Activated CD4-positive, alpha-beta T cell treated with anti-CD3 and anti-CD28 coated beads for 48 hours (primary cell): ENCODE measurements at regions not wholly inside any gene's neighbourhood (a gene's known extent, or its start where the extent isn't known, plus 50 kb on each side); places are given as distances from the start of the nearest gene placed in this dataset.
"Not testable (repeated sequence)": the region's sequence is repeated elsewhere in the genome, so short reads cannot be mapped to it uniquely, and the experiment has no call there.

Experiments used
- DNase-seq: peaks from one replicate; pipeline ENCODE4 v3.0.0-alpha.2; 2020

- no peak for DNase-seq
These were observed 275.1 kb downstream of the CYRIA start for GRCh38 chr2:16390561-16390960.

GRCh38 chr2:16389611-16390010, 276.0 kb downstream of the CYRIA start:
- DNase-seq: no peak

DNA sequence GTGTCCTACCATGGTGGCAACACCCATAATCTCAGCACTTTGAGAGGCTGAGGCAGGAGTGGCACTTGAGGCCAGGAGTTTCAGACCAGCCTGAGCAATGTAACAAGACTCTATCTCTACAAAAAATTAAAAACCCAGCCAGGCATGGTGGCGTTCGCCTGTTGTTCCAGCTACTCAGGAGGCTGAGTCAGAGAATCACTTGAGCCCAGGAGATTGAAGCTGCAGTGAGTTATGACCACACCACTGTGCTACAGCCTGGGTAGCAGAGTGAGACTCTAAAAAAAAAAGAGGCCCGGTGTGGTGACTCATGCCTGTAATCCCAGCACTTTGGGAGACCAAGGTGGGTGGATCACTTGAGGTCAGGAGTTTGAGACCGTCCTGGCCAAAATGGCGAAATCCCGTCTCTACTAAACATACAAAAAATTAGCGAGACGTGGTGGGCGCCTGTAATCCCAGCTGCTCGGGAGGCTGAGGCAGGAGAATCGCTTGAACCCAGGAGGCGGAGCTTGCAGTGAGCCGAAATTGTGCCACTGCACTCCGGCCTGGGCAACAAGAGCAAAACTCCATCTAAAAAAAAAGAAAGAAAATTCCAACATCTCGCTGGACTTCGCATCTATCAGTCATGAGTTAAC, 277.3 kb downstream of the CYRIA start:
- DNase-seq: not testable (repeated sequence)

DNA sequence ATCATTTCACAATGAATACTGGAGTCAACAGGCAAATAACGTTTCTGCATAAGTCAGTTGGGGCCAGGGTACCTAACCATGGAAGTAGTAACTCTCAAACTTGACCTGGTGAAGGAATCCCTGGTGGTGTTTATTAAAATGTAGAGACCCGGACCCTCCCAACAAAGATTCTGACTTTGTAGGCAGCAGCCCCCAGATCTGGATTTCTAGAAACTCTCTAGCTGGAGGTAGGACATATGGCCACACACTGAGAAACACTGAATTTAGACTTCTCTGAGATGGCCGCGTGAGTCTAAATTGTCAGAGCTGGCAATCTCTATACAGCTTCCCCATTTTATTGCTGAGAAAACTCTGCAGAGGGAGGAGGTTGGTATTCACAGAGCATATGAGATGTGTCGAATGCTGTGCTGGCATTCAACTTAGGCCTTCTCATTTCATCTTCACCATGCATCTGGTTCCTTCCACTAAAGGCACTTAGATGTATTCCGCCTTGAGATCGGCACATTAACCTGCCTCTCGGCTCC, 278.1 kb downstream of the CYRIA start:
- no peak for DNase-seq

DNA sequence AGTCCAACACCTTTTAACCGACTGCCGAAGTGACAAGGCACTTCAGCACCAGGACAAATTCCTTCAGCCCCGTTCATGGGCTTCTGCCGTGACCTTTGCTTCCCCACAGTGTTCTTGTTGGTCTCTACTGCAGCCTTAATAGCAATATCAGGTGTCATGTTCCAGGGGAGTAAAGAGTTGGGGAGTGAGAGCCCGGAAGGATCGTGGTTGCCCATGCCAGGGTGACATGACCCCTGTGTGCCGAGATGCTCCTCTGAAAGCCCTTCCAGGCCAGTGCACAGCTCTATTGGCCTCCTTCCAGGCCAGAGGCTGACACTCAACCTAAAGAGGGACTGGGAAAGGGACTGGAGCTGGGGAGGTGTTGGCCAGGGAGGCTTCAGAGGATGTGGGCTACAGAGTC, 279.2 kb downstream of the CYRIA start:
- DNase-seq: no peak

GRCh38 chr2:16386031-16386430, 279.6 kb downstream of the CYRIA start:
- DNase-seq: no peak

DNA sequence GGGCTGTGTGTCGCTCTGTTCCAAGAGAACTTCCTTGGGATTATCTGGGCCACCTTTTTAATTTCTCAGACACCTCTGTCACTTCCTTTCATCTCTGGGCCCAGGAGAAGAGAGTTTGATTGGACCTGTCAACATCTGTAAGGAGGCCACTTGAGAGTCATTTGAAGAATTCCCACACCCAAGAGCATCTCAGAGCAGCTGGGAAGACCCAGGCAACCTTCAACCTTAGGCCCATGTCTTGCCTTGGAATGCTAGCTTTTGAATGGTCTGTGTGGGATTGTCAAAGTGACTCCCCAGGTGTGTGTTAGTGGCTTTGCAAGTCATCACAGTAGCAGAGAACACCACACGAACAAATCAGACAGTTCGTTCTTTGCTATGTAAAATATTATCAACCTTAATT, 280.3 kb downstream of the CYRIA start:
- DNase-seq: no peak

DNA sequence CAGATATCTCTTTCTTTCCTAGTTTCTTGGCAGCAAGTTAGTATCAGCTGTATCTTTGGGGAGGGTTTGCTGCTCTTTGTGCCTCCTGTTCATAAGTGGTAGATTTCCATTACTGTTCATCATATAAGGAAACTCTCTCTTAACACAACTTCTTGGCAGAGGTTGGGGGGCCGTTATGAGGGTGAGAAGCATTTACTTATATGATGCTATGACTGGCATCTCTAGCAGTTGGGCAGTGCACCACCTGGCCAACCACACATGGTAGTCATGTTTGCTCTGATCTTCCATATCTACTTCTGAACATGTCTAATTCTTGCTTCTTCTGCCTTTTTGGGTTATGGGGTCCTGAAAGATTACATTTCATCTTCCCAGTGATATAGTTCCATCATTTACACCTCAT, 282.2 kb downstream of the CYRIA start:
- no peak for DNase-seq

- no peak for DNase-seq
These were observed 283.2 kb downstream of the CYRIA start for GRCh38 chr2:16382451-16382850.

GRCh38 chr2:16381511-16381910, 284.1 kb downstream of the CYRIA start:
- no peak for DNase-seq

DNA sequence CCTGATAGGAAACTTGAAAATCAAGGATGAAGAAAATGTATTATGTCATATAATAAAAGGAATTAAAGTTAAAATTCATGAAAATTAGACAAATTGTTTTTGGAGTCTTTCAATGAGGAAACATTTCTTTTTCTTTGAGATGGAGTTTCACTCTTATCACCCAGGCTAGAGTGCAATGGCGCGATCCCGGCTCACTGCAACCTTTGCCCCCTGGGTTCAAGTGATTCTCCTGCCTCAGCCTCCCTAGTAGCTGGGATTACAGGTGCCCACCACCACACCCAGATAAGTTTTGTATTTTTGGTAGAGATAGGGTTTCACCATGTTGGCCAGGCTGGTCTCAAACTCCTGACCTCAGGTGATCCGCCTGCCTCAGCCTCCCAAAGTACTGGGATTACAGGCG, 285.7 kb downstream of the CYRIA start:
- not testable (repeated sequence) for DNase-seq

- not testable (repeated sequence) for DNase-seq
These were observed 286.6 kb downstream of the CYRIA start for GRCh38 chr2:16379061-16379460.

- DNase-seq: no peak
These were observed 287.6 kb downstream of the CYRIA start for GRCh38 chr2:16378031-16378430.

DNA sequence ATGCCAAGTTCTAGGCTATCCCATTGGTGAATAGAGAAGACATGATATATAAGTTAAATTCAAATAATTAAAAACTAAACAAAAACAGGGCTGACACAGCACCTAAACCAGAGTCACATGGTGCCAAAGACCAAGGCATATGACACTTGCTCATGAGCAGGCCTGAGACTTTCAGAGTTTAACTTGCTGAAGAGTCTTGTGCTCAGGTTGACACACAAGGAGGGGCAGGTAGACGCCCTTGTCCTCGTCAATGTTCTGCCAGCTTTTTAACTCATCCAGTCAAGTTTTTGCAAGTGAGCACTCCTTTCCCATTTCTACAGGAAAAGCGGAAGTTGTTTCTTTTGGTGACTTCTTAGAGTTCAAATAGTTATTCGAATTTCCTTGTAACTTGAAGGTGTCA, 289.7 kb downstream of the CYRIA start:
- DNase-seq: no peak

- DNase-seq: no peak
These were observed 290.3 kb downstream of the CYRIA start for GRCh38 chr2:16375351-16375750.

- DNase-seq: no peak
These were observed 291.0 kb downstream of the CYRIA start for GRCh38 chr2:16374671-16375070.

GRCh38 chr2:16373341-16373740, 292.3 kb downstream of the CYRIA start:
- DNase-seq: no peak

- DNase-seq: no peak
These were observed 293.9 kb downstream of the CYRIA start for GRCh38 chr2:16371751-16372150.

DNA sequence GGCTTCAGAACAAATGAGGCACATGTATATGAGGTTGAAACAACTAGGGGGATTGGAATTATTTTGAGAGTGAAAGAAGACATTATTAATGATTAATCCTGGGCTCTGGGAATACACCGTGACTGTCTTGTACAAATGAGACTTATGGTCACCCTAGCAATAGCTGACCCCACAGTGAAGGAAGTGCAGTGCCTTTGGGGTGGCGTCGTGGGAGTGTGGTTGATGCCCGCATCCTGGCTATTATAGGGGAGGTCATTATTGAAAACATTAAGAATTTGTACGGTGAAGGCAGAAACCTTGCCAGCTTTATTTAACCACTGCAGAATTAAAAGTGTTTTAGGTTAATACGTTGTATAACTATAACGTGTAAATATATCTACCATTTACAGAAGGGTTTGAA, 296.7 kb downstream of the CYRIA start:
- no peak for DNase-seq

- DNase-seq: no peak
These were observed 297.3 kb downstream of the CYRIA start for GRCh38 chr2:16368328-16368727.

GRCh38 chr2:16365366-16365765, 300.3 kb downstream of the CYRIA start:
- no peak for DNase-seq

GRCh38 chr2:16363581-16363980, 302.1 kb downstream of the CYRIA start:
- DNase-seq: no peak

DNA sequence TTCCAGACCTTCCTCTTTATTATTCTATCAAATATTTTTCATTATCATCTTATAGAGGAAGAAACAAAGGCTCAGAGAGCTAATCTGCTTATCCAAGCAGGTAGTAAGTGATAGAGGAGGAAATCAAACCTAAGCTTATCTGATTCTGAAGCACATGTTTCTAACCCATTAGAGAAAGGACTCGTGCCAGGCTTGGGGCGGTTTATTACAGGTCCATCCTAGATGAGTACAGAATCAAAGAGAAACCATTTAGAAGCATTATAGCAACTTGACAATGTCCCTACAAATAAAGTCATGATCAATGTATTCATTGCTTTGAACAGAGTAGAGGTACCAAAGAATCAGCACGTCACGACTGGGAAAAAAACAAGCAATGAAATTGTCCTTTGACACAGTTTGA, 303.0 kb downstream of the CYRIA start:
- DNase-seq: no peak

DNA sequence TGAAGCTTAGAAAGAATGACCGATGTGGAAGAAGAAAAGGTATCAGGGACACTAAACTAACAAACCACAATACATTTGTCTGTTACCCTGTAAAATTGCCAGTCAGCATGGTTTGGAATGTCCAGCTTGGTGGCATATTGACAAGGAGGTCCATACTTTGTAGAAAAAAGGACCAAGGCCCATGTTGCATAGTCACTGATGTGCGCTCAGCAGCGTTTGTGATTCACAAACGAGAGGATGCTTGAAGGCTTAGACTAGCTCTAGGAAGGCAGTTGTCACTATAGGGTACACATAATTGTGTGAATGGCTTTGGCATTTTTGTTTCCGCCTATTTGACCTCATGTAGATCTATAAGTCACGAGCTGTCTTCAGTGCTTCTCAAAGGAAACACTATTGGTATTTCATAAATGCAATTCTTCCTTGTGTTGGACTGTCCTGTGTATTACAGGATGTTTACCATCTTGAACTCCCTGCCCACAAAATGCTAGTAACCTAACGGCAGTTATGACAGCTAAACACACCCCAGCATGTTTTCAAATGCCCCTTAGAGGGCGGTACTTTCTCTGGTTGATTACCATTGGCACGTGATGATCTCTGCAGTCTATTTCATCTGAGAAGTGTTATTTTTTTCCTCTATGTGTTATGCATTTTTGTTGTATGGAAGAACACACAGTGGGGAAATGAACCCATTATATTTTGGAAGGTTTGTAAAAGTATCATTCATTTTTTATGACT, 304.2 kb downstream of the CYRIA start:
- no peak for DNase-seq

- no peak for DNase-seq
These were observed 305.7 kb downstream of the CYRIA start for GRCh38 chr2:16359961-16360360.
